GDM1 (cell line): ENCODE measurements at regions not wholly inside any gene's neighbourhood (a gene's known extent, or its start where the extent isn't known, plus 50 kb on each side); places are given as distances from the start of the nearest gene placed in this dataset.

Experiments used
- DNase-seq: peaks from one replicate; lab custom pipeline; 2025; lab: John Stamatoyannopoulos, UW

DNA sequence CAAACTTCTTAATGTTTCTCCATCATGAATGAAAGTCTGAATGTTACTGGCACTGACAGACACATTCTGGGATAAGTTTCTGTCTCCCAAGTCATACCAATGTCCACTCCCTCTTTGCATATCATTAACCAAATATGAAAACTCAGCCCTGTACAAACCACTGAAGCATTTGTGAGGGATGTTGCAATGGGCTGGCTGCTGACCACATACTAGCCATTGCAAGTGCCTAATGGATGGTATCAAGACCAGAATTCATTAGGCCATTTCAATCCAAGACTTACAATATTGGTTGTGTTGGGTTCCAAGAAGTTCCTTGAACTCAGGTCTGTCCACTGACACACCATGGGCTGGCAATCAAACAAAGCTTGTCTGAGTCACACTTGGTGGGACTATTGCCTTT, 73.8 kb downstream of the CBLN2 start:
- no peak for DNase-seq

DNA sequence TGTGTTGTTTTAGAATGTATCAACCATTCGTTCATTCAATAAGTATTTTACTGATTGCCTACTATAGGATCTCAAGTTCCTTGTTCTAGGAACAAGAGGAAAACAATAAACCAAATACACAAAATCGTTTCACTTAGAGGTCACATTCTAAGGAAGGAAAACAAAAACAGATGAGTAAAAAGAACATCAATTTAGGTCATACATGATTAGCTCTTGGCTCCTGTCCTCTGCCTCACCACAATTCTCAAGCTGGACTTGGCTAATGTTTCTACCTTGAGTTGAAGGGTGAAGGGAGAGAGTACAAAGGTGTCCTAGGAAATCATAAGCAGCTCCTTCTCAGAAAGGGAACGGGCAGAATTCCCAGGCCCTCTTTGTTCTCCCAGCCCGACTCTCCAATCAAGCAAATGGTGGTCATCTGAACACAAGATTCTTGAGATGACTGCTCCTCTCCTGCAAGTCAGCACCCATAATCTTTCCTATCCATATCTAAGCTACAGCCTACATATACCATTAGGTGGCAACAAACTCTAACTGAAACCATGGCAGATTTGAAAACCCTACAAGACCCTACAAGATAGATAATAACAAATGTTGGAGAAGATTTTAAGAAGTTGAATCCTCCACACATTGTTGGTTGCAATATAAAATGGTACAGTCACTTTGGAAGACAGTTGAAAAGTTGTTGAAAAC, 76.0 kb downstream of the CBLN2 start:
- DNase-seq = no peak

- no peak for DNase-seq
Measured at GRCh38 chr18:72460210-72460680, 83.9 kb downstream of the CBLN2 start.

DNA sequence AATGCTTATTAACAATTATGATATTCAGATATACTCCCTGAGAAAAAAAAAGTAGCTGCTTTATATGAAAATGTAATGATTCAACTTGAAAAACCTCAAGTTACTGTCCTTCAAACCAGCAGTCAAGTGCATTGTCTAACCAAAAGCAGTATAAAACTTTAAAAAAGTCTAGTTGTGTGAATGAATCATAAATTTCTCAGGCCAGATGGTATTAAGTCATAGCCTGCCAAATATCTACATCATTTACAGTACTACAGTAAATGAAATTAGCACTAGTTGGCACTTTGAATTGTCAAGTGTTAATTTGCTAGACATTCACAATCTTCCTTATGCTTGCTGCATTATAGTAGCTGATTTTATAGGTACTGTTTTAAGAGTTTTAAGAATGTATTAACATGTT, 85.9 kb downstream of the CBLN2 start:
- DNase-seq = no peak

DNA sequence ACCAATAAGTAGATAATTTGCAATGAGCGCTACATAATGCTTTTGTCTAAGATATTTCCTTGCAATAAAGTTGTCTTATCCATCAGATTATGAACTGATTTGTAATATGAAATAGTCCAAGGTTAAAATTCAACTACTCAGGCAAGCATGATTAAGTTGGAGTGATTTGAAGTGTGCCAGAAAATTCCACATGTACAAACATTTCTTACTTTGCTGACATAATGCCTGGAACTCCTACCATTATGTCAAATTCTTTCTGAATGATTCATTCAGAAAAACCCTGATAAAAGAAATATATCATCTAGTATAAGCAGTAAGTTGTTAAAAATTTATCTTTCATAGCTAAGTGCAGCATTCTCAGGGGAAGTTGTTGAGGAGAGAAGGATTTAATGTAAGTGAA, 87.3 kb downstream of the CBLN2 start:
- no peak for DNase-seq

GRCh38 chr18:72452328-72452727, 91.8 kb downstream of the CBLN2 start:
- DNase-seq = no peak

DNA sequence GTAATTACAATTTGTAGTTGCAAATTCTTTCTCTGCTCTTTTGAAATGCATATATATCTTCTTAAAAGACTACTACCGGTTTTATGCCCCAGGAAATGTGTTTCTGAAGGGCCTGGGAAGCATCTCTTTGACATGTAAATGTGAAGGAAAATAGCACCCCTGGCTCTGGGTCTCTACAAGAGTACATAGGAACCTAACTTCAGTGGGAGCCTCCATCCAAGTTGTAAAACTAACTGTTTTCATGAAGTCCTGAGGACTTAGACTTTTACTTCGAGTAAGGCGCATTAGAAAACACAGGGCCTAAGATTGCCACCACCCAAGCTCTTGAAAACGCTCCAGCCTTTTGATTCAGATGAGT, 99.4 kb downstream of the CBLN2 start:
- no peak for DNase-seq

GRCh38 chr18:72444111-72444797, 99.9 kb downstream of the CBLN2 start:
- DNase-seq = no peak

DNA sequence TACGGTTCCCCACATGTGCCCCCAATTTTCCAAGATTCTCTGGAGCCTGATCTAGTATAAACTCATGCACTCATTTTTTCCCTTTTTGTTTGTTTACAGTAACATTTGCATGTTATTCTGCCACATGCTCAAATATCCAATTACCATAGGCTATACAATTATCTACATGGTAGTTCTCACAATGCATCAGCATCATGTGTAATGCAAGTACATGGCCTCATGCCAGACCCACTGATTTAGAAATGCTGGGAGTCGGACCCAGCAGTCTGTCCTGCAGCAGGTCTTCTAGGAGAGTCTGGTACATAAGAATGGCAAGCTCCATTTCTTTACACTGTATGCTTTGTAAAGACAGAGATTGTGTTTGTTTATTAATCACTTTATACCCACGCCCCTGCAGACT, 107.7 kb downstream of the CBLN2 start:
- no peak for DNase-seq

- DNase-seq = no peak
Measured at GRCh38 chr18:72433756-72434155, 110.4 kb downstream of the CBLN2 start.

GRCh38 chr18:72427721-72428120, 116.4 kb downstream of the CBLN2 start:
- no peak for DNase-seq

GRCh38 chr18:72419914-72420313, 124.2 kb downstream of the CBLN2 start:
- no peak for DNase-seq

GRCh38 chr18:72412927-72413326, 131.2 kb downstream of the CBLN2 start:
- DNase-seq = no peak

GRCh38 chr18:72411261-72411660, 132.9 kb downstream of the CBLN2 start:
- no peak for DNase-seq

DNA sequence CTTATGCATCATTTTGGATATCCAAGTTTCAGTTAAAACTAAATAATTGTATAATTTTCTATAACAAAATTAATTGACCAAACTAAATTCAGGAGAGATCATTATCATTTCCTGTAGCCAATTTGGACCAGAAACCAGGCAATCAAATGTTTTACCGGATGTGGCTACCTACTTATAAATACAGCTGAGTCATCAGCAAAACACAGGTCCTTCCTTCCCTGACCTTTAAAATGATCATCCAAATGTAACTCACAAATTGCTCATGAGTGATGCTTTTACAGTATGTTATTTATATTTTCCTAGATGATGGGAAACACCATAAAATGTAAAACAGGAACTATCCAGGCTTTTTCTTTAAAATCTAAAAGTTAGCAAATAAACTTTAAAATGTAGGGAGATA, 133.7 kb downstream of the CBLN2 start:
- no peak for DNase-seq

GRCh38 chr18:72409903-72410302, 134.2 kb downstream of the CBLN2 start:
- DNase-seq = no peak

DNA sequence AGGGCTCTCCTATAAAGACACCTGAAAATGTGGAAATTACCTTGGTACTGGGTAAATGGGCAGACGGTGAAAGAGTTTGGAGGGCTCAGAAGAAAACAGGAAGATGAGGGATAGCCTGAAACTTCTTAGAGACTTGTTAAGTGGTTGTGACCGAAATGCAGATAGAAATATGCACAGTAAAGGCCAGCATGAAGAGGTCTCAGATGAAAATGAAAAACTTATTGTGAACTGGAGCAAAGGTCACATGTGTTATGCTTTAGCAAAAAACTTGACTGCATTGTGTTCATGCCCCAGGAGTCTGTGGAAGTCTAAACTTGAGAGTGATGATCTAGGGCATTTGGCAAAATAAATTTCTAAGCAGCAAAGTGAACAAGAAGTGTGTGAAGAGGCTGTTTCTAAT, 137.1 kb downstream of the CBLN2 start:
- DNase-seq = no peak

- no peak for DNase-seq
Measured at GRCh38 chr18:72391951-72392350, 152.2 kb downstream of the CBLN2 start.

DNA sequence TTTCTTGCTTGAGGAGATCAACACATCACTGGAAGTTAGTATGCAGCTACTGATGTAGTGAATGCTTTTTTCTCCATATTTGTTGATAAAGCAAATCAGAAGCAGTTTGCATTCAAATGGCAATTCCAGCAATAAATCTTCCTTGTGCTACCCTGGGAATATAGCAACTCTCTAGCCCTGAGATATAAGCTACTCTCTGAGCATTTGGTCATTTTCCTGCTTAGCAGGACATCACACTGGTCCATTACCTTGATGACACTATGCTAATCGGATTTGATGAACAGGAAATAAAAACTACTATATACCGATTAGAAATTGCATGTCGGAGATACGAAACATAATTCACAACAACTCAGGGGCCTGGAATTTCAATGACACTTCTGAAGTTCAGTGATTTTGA, 152.7 kb downstream of the CBLN2 start:
- DNase-seq = no peak

GRCh38 chr18:72378016-72378415, 166.1 kb downstream of the CBLN2 start:
- no peak for DNase-seq

DNA sequence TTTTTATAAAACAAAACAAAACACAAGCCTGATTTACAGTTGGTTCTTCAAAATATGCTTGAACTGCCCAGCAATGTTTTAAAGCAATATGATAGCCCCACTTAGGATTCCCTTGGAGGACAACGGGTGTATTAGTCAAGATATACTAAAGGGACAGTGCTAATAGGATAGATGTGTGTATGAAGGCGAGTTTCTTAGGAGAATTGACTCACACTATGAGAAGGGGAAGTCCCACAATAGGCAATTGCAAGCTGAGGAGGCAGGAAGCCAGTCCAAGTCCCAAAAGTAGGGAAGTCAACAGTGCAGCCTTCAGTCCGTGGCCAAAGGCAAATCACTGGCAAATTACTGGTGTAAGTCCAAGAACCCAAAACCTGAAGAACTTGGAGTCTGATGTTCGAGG, 167.9 kb downstream of the CBLN2 start:
- DNase-seq = no peak

GRCh38 chr18:72375618-72376017, 168.5 kb downstream of the CBLN2 start:
- DNase-seq = no peak

DNA sequence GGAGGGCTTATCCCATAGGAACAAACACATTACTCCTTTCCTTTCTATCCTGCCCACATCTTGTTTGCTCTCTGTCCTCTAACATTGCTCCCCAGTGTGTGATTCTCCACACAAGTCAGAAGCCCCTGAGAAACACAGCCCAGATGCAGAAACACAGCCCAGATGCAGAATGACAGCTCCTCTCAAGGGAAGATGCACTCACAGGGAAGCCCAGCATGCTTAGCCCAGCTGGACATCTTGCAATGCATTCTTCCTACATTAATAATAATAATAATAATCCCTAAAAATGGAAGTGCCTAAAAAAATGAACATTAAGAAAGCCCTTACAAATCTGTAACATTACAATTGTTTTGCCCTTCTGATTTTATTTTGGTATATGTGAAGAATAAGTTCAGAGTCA, 172.1 kb downstream of the CBLN2 start:
- no peak for DNase-seq

DNA sequence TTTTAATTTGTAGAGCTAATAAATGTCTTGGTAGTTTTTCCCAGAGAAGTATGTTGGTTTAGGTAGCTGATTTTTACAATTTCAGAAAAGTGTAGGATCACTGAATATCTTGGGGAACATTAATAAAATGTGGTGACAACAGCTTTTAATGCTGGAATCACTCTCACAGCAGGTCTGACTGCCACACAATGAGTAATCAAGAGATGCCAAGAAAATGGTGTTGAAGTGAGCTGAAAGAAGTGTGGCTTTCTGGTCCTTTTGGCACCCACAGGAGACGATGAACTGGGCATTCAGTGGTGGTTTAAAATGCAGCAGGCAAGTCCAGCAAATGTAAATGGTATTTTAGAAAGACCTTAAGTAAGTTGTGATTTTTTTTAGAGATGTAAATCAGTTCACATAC, 175.8 kb downstream of the CBLN2 start:
- no peak for DNase-seq
